ENCODE measurements at regions not wholly inside any gene's neighbourhood (a gene's known extent, or its start where the extent isn't known, plus 50 kb on each side); places are given as distances from the start of the nearest gene placed in this dataset.

DNA sequence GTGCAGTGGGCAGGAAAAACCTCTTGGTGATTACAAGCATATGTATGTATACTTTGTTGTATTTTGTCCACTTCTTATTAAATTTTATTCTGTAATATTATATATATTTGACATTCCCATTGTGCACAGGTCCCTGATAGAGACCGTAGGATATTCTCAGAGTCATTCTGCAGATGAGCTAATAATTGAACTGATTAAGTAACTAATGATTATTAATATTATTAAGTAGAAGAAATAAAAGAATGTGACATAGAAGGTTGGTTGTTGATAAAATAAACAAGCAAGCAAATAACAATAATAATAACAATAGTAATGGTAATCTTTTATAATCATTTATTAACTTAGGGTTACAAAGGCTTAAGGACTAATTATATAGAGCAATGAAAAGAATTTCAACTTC lies 780.6 kb upstream of the ZWINT start:
- Mint-ChIP-seq H3K27ac (no peak overlapping the region), H3K4me1 (no peaks in the 10 kb centered on the region), H3K36me3 (peaks cover 0 to 3% (median 0%) of the 10 kb centered on the region in 5 donors), H3K9me3 (peaks cover 0 to 14% (median 4%) of the 10 kb centered on the region in 11 donors), H3K27me3 (no peaks in the 10 kb centered on the region), H3K4me3 (no peak overlapping the region)
- no peak overlapping the region for H3K4me3 ChIP-seq (ENCODE audit: low read length)
- ChIA-PET CTCF (no interaction called here), POLR2A (no interaction called here)
- ATAC-seq, result no peak
- H3K27ac ChIP-seq (ENCODE audit: low read depth, low read length), result no peak overlapping the region
- no peaks in the 10 kb centered on the region for H3K27me3 ChIP-seq (ENCODE audit: control insufficient read depth in 2 of 2, insufficient read depth in 2 of 2, low read length in 2 of 2)
- H3K4me1 ChIP-seq (ENCODE audit: control insufficient read depth in 2 of 2, insufficient read depth in 2 of 2, low read length in 2 of 2), result no peaks in the 10 kb centered on the region
- no peak for DNase-seq
- intact Hi-C loops (cut with micrococcal nuclease), result no loop called here
- no peaks in the 10 kb centered on the region for H3K9me3 ChIP-seq (ENCODE audit: control insufficient read depth in 2 of 3, low read length in 3 of 3)
- no peaks in the 10 kb centered on the region for H3K36me3 ChIP-seq (ENCODE audit: control insufficient read depth in 2 of 3, insufficient read depth in 3 of 3, low read length in 3 of 3)

GRCh38 chr10:57119684-57120083 lies 758.6 kb upstream of the ZWINT start:
- no peak overlapping the region for H3K27ac ChIP-seq (ENCODE audit: low read depth, low read length)
- peaks cover 0 to 10% (median 3%) of the 10 kb centered on the region in 11 donors for H3K9me3 Mint-ChIP-seq
- H3K27me3 Mint-ChIP-seq, result no peaks in the 10 kb centered on the region
- no peaks in the 10 kb centered on the region for H3K36me3 Mint-ChIP-seq
- intact Hi-C loops (cut with micrococcal nuclease), result no loop called here
- ChIA-PET POLR2A (no interaction called here), CTCF (no interaction called here)
- no peak overlapping the region for H3K4me3 Mint-ChIP-seq
- DNase-seq, result no peak
- no peak for ATAC-seq
- no peak overlapping the region for H3K27ac Mint-ChIP-seq
- H3K4me3 ChIP-seq (ENCODE audit: low read length), result no peak overlapping the region
- H3K27me3 ChIP-seq (ENCODE audit: control insufficient read depth in 2 of 2, insufficient read depth in 2 of 2, low read length in 2 of 2), result no peaks in the 10 kb centered on the region
- no peaks in the 10 kb centered on the region for H3K4me1 ChIP-seq (ENCODE audit: control insufficient read depth in 2 of 2, insufficient read depth in 2 of 2, low read length in 2 of 2)
- H3K9me3 ChIP-seq (ENCODE audit: control insufficient read depth in 2 of 3, low read length in 3 of 3), result no peaks in the 10 kb centered on the region
- H3K4me1 Mint-ChIP-seq, result no peaks in the 10 kb centered on the region
- no peaks in the 10 kb centered on the region for H3K36me3 ChIP-seq (ENCODE audit: control insufficient read depth in 2 of 3, insufficient read depth in 3 of 3, low read length in 3 of 3)

DNA sequence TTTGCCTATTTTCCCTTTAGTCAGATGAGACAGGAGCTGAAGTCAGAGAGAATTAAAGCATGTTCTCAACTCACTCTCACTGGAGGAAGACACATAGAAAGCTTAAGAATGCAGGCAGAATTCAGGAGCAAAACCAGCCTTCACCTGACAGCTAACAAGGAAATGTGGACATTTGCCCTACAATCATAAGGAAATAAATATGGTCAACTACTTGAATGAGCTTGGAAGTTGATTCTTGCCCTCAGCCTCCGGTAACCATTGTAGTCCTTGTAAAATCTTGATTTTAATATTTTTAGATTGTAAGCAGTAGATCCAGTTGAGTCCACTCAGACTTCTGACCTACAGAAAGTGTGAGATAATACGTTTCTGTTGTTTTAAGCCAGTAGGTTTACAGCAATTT lies 752.5 kb upstream of the ZWINT start:
- Mint-ChIP-seq H3K27me3 (no peaks in the 10 kb centered on the region), H3K36me3 (no peaks in the 10 kb centered on the region)
- ATAC-seq, result no peak

DNA sequence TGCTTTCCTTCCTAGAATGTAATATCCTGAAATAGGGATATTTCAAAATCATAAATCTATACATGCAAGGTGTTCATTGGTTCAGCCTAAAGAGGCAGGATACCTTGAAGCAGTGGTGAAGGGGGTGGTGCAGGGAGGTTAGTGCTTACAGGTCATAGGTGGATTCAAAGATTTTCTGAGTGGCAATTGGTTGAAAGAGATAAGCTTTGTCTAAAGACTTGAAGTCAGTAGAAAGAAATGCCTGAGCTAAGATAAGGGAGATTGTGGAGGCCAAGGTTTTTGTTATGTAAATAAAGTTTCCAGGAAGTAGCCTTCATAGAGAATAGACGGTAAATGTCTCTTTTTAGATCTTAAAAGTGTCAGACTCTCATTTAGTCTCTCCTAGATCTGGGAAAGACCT lies 741.2 kb upstream of the ZWINT start:
- Histone ChIP-seq H3K27ac (ENCODE audit: low read depth, low read length) (no peak overlapping the region), H3K4me3 (ENCODE audit: low read length) (no peak overlapping the region), H3K4me1 (ENCODE audit: control insufficient read depth in 2 of 2, insufficient read depth in 2 of 2, low read length in 2 of 2) (no peaks in the 10 kb centered on the region), H3K27me3 (ENCODE audit: control insufficient read depth in 2 of 2, insufficient read depth in 2 of 2, low read length in 2 of 2) (no peaks in the 10 kb centered on the region), H3K9me3 (ENCODE audit: control insufficient read depth in 2 of 3, low read length in 3 of 3) (no peaks in the 10 kb centered on the region), H3K36me3 (ENCODE audit: control insufficient read depth in 2 of 3, insufficient read depth in 3 of 3, low read length in 3 of 3) (no peaks in the 10 kb centered on the region)
- Mint-ChIP-seq H3K36me3 (no peaks in the 10 kb centered on the region), H3K9me3 (peaks cover 0 to 10% (median 4%) of the 10 kb centered on the region in 11 donors), H3K27me3 (no peaks in the 10 kb centered on the region), H3K4me1 (peaks cover 0 to 1% (median 0%) of the 10 kb centered on the region in 7 donors), H3K27ac (no peak overlapping the region), H3K4me3 (no peak overlapping the region)
- ATAC-seq, result no peak
- no peak for DNase-seq
- ChIA-PET POLR2A (no interaction called here), CTCF (no interaction called here)
- intact Hi-C loops (cut with micrococcal nuclease), result no loop called here

More for the DNA sequence above, 752.5 kb upstream of the ZWINT start:
- H3K27ac Mint-ChIP-seq, result no peak overlapping the region
- Histone ChIP-seq H3K36me3 (ENCODE audit: control insufficient read depth in 2 of 3, insufficient read depth in 3 of 3, low read length in 3 of 3) (no peaks in the 10 kb centered on the region), H3K27me3 (ENCODE audit: control insufficient read depth in 2 of 2, insufficient read depth in 2 of 2, low read length in 2 of 2) (no peaks in the 10 kb centered on the region), H3K27ac (ENCODE audit: low read depth, low read length) (no peak overlapping the region), H3K9me3 (ENCODE audit: control insufficient read depth in 2 of 3, low read length in 3 of 3) (no peaks in the 10 kb centered on the region), H3K4me1 (ENCODE audit: control insufficient read depth in 2 of 2, insufficient read depth in 2 of 2, low read length in 2 of 2) (no peaks in the 10 kb centered on the region), H3K4me3 (ENCODE audit: low read length) (no peak overlapping the region)
- peaks cover 0 to 22% (median 1%) of the 10 kb centered on the region in 11 donors for H3K9me3 Mint-ChIP-seq
- intact Hi-C loops (cut with micrococcal nuclease), result no loop called here
- DNase-seq, result no peak
- ChIA-PET POLR2A (no interaction called here), CTCF (no interaction called here)
- H3K4me1 Mint-ChIP-seq, result no peaks in the 10 kb centered on the region
- H3K4me3 Mint-ChIP-seq, result no peak overlapping the region

DNA sequence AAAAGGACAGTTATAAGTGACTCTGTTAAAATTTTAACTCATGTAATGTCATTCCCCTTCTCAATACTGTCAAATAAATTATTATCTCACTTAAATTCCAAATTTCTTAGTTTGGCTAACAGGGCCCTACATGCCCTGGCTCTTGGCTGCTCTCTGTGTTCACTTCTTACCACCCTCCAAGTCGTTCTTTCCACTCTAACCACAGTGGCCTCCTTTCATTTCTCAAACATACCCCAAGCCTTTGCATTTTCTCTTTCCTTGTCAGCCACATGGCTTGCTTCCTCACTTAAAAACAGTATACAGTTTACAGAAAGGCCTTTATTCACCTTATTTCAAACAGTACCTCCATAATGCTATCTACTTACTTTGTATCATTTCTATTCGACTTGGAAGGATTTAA lies 737.1 kb upstream of the ZWINT start:
- CTCF ChIA-PET, result no interaction called here
- no peaks in the 10 kb centered on the region for H3K27me3 ChIP-seq (ENCODE audit: control insufficient read depth in 2 of 2, insufficient read depth in 2 of 2, low read length in 2 of 2)
- no peaks in the 10 kb centered on the region for H3K36me3 ChIP-seq (ENCODE audit: control insufficient read depth in 2 of 3, insufficient read depth in 3 of 3, low read length in 3 of 3)
- H3K9me3 Mint-ChIP-seq, result peaks cover 0 to 17% (median 2%) of the 10 kb centered on the region in 11 donors
- H3K27me3 Mint-ChIP-seq, result no peaks in the 10 kb centered on the region
- H3K4me1 Mint-ChIP-seq, result no peaks in the 10 kb centered on the region
- no peak overlapping the region for H3K4me3 ChIP-seq (ENCODE audit: low read length)
- no peaks in the 10 kb centered on the region for H3K9me3 ChIP-seq (ENCODE audit: control insufficient read depth in 2 of 3, low read length in 3 of 3)
- H3K4me1 ChIP-seq (ENCODE audit: control insufficient read depth in 2 of 2, insufficient read depth in 2 of 2, low read length in 2 of 2), result no peaks in the 10 kb centered on the region
- no peak overlapping the region for H3K27ac Mint-ChIP-seq
- no peak overlapping the region for H3K27ac ChIP-seq (ENCODE audit: low read depth, low read length)
- POLR2A ChIA-PET, result no interaction called here
- no peak overlapping the region for H3K4me3 Mint-ChIP-seq
- ATAC-seq, result no peak
- no peaks in the 10 kb centered on the region for H3K36me3 Mint-ChIP-seq
- intact Hi-C loops (cut with micrococcal nuclease), result no loop called here
- DNase-seq, result no peak

DNA sequence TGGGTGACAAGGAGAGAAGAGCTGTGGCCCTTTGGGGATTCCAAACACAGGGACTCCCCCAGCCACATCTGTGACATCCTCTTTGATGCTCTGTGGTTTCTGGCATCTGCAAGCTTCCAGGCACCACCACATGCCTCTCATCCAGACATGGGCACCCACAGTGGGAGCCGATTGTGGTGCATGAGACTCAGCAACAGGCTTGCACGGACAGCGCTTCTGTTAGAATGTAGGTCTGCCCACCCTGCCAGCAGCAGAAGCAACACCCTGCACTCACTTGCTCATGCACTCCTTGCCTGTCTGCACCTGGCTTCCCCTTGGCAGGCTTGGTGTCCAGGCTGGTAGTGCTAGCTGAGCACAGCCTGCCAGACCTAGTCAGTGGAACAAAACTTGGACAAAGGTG lies 735.0 kb upstream of the ZWINT start:
- DNase-seq (no peak), ATAC-seq (no peak)
- peaks cover 0 to 28% (median 2%) of the 10 kb centered on the region in 11 donors for H3K9me3 Mint-ChIP-seq
- Histone ChIP-seq H3K36me3 (ENCODE audit: control insufficient read depth in 2 of 3, insufficient read depth in 3 of 3, low read length in 3 of 3) (no peaks in the 10 kb centered on the region), H3K9me3 (ENCODE audit: control insufficient read depth in 2 of 3, low read length in 3 of 3) (no peaks in the 10 kb centered on the region), H3K4me3 (ENCODE audit: low read length) (no peak overlapping the region), H3K4me1 (ENCODE audit: control insufficient read depth in 2 of 2, insufficient read depth in 2 of 2, low read length in 2 of 2) (no peaks in the 10 kb centered on the region), H3K27me3 (ENCODE audit: control insufficient read depth in 2 of 2, insufficient read depth in 2 of 2, low read length in 2 of 2) (no peaks in the 10 kb centered on the region), H3K27ac (ENCODE audit: low read depth, low read length) (no peak overlapping the region)
- CTCF ChIA-PET, result no interaction called here
- no peak overlapping the region for H3K4me3 Mint-ChIP-seq
- no peaks in the 10 kb centered on the region for H3K4me1 Mint-ChIP-seq
- H3K27ac Mint-ChIP-seq, result no peak overlapping the region
- POLR2A ChIA-PET, result no interaction called here
- intact Hi-C loops (cut with micrococcal nuclease), result no loop called here
- no peaks in the 10 kb centered on the region for H3K27me3 Mint-ChIP-seq
- no peaks in the 10 kb centered on the region for H3K36me3 Mint-ChIP-seq

DNA sequence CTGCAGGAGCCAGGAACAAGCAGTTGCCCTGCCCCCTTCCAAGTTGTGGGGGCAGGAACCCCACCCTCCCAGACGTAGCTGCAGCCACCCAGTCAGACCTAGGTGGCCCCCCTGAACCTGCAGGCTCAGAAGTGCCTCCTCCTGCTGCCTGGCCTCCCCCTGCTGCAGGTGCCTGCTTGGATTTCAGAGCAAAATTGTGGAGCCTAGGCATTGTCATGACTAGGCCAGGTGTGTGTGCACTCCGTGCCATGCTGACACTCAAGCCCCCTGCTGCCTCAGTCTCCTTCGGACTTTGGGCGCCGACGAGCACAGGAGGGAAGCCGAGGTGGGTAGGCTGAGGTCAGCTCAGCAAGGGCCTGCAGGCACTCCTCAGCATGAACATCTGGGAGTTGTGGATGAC lies 733.9 kb upstream of the ZWINT start:
- Histone ChIP-seq H3K4me1 (ENCODE audit: control insufficient read depth in 2 of 2, insufficient read depth in 2 of 2, low read length in 2 of 2) (no peaks in the 10 kb centered on the region), H3K4me3 (ENCODE audit: low read length) (no peak overlapping the region), H3K27ac (ENCODE audit: low read depth, low read length) (no peak overlapping the region), H3K9me3 (ENCODE audit: control insufficient read depth in 2 of 3, low read length in 3 of 3) (no peaks in the 10 kb centered on the region), H3K36me3 (ENCODE audit: control insufficient read depth in 2 of 3, insufficient read depth in 3 of 3, low read length in 3 of 3) (no peaks in the 10 kb centered on the region), H3K27me3 (ENCODE audit: control insufficient read depth in 2 of 2, insufficient read depth in 2 of 2, low read length in 2 of 2) (no peaks in the 10 kb centered on the region)
- H3K4me1 Mint-ChIP-seq, result no peaks in the 10 kb centered on the region
- CTCF ChIA-PET, result no interaction called here
- POLR2A ChIA-PET, result no interaction called here
- no peaks in the 10 kb centered on the region for H3K27me3 Mint-ChIP-seq
- DNase-seq (no peak), ATAC-seq (no peak)
- H3K36me3 Mint-ChIP-seq, result no peaks in the 10 kb centered on the region
- no peak overlapping the region for H3K4me3 Mint-ChIP-seq
- intact Hi-C loops (cut with micrococcal nuclease), result no loop called here
- H3K27ac Mint-ChIP-seq, result no peak overlapping the region
- H3K9me3 Mint-ChIP-seq, result peaks cover 0 to 28% (median 2%) of the 10 kb centered on the region in 11 donors
